Osteocyte (in vitro differentiated cells): ENCODE measurements at regions not wholly inside any gene's neighbourhood (a gene's known extent, or its start where the extent isn't known, plus 50 kb on each side); places are given as distances from the start of the nearest gene placed in this dataset.

ENCODE experiments used
- DNase-seq: peaks from one replicate; pipeline ENCODE4 v3.0.0; 2021; ENCODE audit warnings: mixed read lengths; ENCODE audit not compliant: unreplicated experiment; ENCODE audit errors: extremely low spot score
- H3K27ac Mint-ChIP-seq: one replicate; pipeline ENCODE4 v1.8.0; 2021; ENCODE audit warnings: mild to moderate bottlenecking, mixed read lengths; ENCODE audit not compliant: unreplicated experiment
- H3K27me3 Mint-ChIP-seq: one replicate; pipeline ENCODE4 v1.8.0; 2021; ENCODE audit warnings: mixed read lengths; ENCODE audit not compliant: unreplicated experiment
- H3K36me3 Mint-ChIP-seq: one replicate; pipeline ENCODE4 v1.8.0; 2021; ENCODE audit warnings: mixed read lengths; ENCODE audit not compliant: unreplicated experiment
- H3K4me1 Mint-ChIP-seq: one replicate; pipeline ENCODE4 v1.8.0; 2021; ENCODE audit warnings: mixed read lengths; ENCODE audit not compliant: unreplicated experiment
- H3K4me3 Mint-ChIP-seq: one replicate; pipeline ENCODE4 v1.8.0; 2021; ENCODE audit warnings: mild to moderate bottlenecking, moderate library complexity, mixed read lengths; ENCODE audit not compliant: unreplicated experiment
- H3K9me3 Mint-ChIP-seq: one replicate; pipeline ENCODE4 v1.8.0; 2021; ENCODE audit warnings: mixed read lengths; ENCODE audit not compliant: unreplicated experiment
- TF ChIP-seq, protein P1 (sequence below): fragments of 200-600 bp; sonication (generic); IDR thresholded peaks from 2 replicates; pipeline ENCODE4 v1.5.0; 2021; ENCODE audit warnings: antibody characterized with exemption, mild to moderate bottlenecking, moderate library complexity

DNA sequence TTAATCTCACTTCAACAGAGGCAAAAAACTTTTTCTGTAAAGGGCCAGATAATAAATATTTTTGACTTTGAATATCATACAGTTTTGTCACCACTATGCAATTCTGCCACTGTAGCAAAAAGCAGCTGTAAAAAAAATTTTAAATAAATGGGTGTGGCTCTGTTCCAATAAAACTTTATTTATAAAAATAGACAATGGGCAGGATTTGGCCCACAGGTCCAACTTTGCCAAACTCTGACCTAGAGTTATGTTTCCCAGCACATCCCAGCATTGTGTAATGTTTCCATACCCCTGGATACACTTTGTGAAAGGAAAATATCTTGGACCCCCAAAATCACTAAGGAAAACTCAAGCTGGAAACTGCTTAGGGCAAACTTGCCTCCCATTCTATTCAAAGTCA is 94.9 kb upstream of the USP38 start:
- Mint-ChIP-seq H3K36me3 (no peaks in the 10 kb centered on the region), H3K4me3 (no peak overlapping the region), H3K9me3 (no peaks in the 10 kb centered on the region), H3K27ac (no peak overlapping the region), H3K27me3 (peaks cover 11% of the 10 kb centered on the region), H3K4me1 (no peaks in the 10 kb centered on the region)
- no peak for DNase-seq
- TF ChIP-seq, protein P1, sequence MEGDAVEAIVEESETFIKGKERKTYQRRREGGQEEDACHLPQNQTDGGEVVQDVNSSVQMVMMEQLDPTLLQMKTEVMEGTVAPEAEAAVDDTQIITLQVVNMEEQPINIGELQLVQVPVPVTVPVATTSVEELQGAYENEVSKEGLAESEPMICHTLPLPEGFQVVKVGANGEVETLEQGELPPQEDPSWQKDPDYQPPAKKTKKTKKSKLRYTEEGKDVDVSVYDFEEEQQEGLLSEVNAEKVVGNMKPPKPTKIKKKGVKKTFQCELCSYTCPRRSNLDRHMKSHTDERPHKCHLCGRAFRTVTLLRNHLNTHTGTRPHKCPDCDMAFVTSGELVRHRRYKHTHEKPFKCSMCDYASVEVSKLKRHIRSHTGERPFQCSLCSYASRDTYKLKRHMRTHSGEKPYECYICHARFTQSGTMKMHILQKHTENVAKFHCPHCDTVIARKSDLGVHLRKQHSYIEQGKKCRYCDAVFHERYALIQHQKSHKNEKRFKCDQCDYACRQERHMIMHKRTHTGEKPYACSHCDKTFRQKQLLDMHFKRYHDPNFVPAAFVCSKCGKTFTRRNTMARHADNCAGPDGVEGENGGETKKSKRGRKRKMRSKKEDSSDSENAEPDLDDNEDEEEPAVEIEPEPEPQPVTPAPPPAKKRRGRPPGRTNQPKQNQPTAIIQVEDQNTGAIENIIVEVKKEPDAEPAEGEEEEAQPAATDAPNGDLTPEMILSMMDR, result no peak

DNA sequence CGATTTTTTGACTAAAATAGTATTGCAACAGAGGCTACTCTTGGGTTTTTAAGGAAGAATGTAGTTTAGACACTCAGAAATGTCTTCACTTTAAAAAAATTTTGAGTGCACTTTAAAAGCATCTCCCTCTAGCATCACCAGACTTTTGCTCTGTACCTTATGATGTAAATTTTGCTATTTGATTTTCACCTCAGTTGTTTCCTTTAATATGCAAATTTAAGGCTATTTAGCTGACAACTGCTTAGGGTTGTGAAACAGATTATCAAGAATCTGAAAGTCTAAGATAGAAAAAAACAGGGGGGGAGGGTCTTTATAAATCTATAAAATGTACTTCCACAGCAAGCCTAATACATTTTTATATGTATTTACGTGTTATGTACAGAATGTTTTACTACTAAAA is 92.9 kb upstream of the USP38 start:
- no peak overlapping the region for H3K4me3 Mint-ChIP-seq
- H3K27me3 Mint-ChIP-seq, result peaks cover 4% of the 10 kb centered on the region
- no peaks in the 10 kb centered on the region for H3K9me3 Mint-ChIP-seq
- no peak for DNase-seq
- TF ChIP-seq, protein P1, result no peak
- H3K4me1 Mint-ChIP-seq, result no peaks in the 10 kb centered on the region
- H3K36me3 Mint-ChIP-seq, result no peaks in the 10 kb centered on the region
- no peak overlapping the region for H3K27ac Mint-ChIP-seq

DNA sequence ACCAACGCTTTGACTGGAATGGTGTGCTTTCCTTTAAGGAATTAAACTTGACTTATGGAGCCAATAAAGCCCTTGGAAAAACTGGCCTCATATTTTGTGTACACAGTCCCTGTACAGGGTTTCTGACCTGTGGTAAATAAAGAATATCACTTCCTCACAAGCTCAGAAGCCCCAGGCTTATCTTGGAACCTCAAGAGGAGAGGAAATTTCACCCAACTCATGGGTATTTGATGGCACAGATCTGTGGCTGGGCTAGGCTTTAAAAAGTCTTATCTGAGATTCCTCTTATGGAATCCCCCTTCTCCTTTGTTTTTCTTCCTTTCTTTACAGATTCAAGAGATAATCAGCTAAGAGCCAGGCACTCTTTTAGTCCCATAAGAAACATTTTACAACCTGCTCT is 89.3 kb upstream of the USP38 start:
- Mint-ChIP-seq H3K4me1 (no peaks in the 10 kb centered on the region), H3K27me3 (peaks cover 4% of the 10 kb centered on the region)

DNA sequence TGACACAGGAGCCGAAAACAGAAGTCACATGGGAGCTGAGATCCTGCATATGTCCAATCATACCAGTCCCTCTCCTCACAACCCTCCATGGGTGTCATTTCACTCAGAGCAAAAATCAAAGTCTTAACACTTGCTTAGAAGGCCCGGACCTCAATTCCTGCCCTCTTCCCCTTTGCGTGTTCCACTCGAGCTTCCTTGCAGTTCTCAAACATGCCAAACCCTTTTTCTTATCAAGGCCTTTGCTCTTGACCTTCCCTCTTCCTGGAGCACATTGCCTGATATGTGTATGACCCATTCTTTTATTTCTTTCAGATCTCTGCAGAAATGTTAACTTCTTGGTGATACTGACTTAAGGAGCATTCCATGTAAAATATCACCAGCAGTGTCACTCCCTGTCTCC is 87.0 kb upstream of the USP38 start:
- TF ChIP-seq, protein P1, result no peak
- no peaks in the 10 kb centered on the region for H3K4me1 Mint-ChIP-seq

More for the DNA sequence above, 89.3 kb upstream of the USP38 start:
- no peak overlapping the region for H3K4me3 Mint-ChIP-seq
- no peaks in the 10 kb centered on the region for H3K9me3 Mint-ChIP-seq
- H3K36me3 Mint-ChIP-seq, result no peaks in the 10 kb centered on the region
- TF ChIP-seq, protein P1, result no peak
- no peak for DNase-seq
- no peak overlapping the region for H3K27ac Mint-ChIP-seq

DNA sequence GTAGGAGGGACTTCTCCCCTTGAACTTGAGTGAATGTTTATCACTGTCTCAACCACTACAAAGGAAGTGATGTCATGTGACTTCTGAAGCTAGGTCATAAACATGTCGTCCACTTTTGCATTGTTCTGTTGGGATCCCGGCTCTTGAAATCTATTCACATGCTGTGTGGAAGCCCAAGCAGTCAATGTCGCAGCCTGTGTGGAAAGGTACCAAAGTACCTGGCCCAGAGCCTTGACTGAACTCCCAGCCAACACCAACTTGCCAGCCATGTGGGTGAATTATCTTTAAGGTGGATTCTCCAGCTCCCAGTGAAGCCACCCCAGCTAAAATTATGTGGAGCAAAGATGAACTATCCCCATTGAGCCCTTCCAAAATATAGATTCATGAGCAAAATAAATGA is 85.0 kb upstream of the USP38 start:
- Mint-ChIP-seq H3K4me1 (no peaks in the 10 kb centered on the region), H3K4me3 (no peak overlapping the region), H3K9me3 (no peaks in the 10 kb centered on the region), H3K36me3 (no peaks in the 10 kb centered on the region), H3K27me3 (peaks cover 4% of the 10 kb centered on the region), H3K27ac (no peak overlapping the region)
- TF ChIP-seq, protein P1, result no peak
- DNase-seq, result no peak

More for the DNA sequence above, 87.0 kb upstream of the USP38 start:
- DNase-seq, result no peak
- Mint-ChIP-seq H3K27me3 (peaks cover 4% of the 10 kb centered on the region), H3K9me3 (no peaks in the 10 kb centered on the region), H3K4me3 (no peak overlapping the region), H3K36me3 (no peaks in the 10 kb centered on the region), H3K27ac (no peak overlapping the region)
